SK-N-SH (cell line): ENCODE measurements at regions not wholly inside any gene's neighbourhood (a gene's known extent, or its start where the extent isn't known, plus 50 kb on each side); places are given as distances from the start of the nearest gene placed in this dataset.

Experiments used
- CTCF ChIA-PET: fragments of 300-600, 350-600 bp; formaldehyde crosslinking; extraction: SDS; loops from one replicate; lab custom pipeline; 2021; lab: Yijun Ruan, JAX
- POLR2A ChIA-PET: fragments of 350-600 bp; sonication (Branson Sonifier 250); formaldehyde crosslinking; extraction: SDS; loops from one replicate; lab custom pipeline; 2020; ENCODE audit warnings: antibody characterized with exemption, inconsistent platforms; lab: Yijun Ruan, JAX
- DNase-seq: peaks from one replicate; pipeline ENCODE4 v3.0.0; 2012
- H2AFZ ChIP-seq: fragments of 200-600 bp; sonication (generic); 2 replicates; pipeline ENCODE4 v1.8.1; 2016; ENCODE audit warnings: antibody characterized with exemption, mild to moderate bottlenecking, low read depth
- H3F3A ChIP-seq: fragments of 200-600 bp; sonication (generic); replicated peaks from 2 replicates; pipeline ENCODE3; 2016; ENCODE audit warnings: antibody characterized with exemption, mild to moderate bottlenecking; ENCODE audit not compliant: insufficient read depth
- H3K27ac ChIP-seq, 2 experiments: fragments of 200-500 bp in 1 of 2; fragments of 200-600 bp in 1 of 2; sonication (Bioruptor generic) in 1 of 2; sonication (generic), shearing (Covaris generic) in 1 of 2; 2 replicates each; pipeline versions ENCODE4 v1.5.1 to v1.6.1; 2014 to 2016; ENCODE audit warnings: low read depth in 2 of 2, inconsistent platforms in 1 of 2, low read length in 1 of 2, mild to moderate bottlenecking in 1 of 2, mixed read lengths in 1 of 2
- H3K27me3 ChIP-seq: fragments of 200-600 bp; sonication (generic), shearing (Covaris generic); 2 replicates; pipeline ENCODE4 v1.6.1; 2016; ENCODE audit warnings: mixed run types; ENCODE audit not compliant: insufficient read depth
- H3K36me3 ChIP-seq, 2 experiments: fragments of 200-500 bp in 1 of 2; fragments of 200-600 bp in 1 of 2; sonication (Bioruptor generic) in 1 of 2; sonication (generic) in 1 of 2; replicated peaks in 1 of 2; 2 replicates each; pipeline versions ENCODE3 to v1.5.1; 2014 to 2016; ENCODE audit warnings: low read length in 1 of 2, mild to moderate bottlenecking in 1 of 2; ENCODE audit not compliant: insufficient read depth in 2 of 2, control insufficient read depth in 1 of 2
- H3K4me1 ChIP-seq, 2 experiments: fragments of 200-500 bp in 1 of 2; fragments of 200-600 bp in 1 of 2; sonication (Bioruptor generic) in 1 of 2; sonication (generic), shearing (Covaris generic) in 1 of 2; 2 replicates each; pipeline versions ENCODE4 v1.5.1 to v1.6.1; 2014 to 2016; ENCODE audit warnings: low read depth in 1 of 2, low read length in 1 of 2, mixed run types in 1 of 2; ENCODE audit not compliant: insufficient read depth in 2 of 2, control insufficient read depth in 1 of 2
- H3K4me2 ChIP-seq: fragments of 200-600 bp; sonication (generic), shearing (Covaris generic); 2 replicates; pipeline ENCODE4 v1.6.1; 2017; ENCODE audit warnings: mixed run types
- H3K4me3 ChIP-seq, 2 experiments: fragments of 200-500 bp in 1 of 2; fragments of 200-600 bp in 1 of 2; sonication (Bioruptor generic) in 1 of 2; sonication (generic), shearing (Covaris generic) in 1 of 2; 2 replicates each; pipeline versions ENCODE4 v1.5.1 to v1.8.1; 2014 to 2016; ENCODE audit warnings: low read depth in 2 of 2, inconsistent platforms in 1 of 2, low read length in 1 of 2, mild to moderate bottlenecking in 1 of 2, mixed read lengths in 1 of 2, moderate library complexity in 1 of 2
- H3K79me2 ChIP-seq: fragments of 200-600 bp; sonication (generic); 2 replicates; pipeline ENCODE4 v1.8.1; 2017; ENCODE audit warnings: mild to moderate bottlenecking; ENCODE audit not compliant: insufficient read depth
- H3K9ac ChIP-seq: fragments of 200-600 bp; sonication (generic); 2 replicates; pipeline ENCODE4 v1.6.1; 2017; ENCODE audit warnings: mixed run types
- H3K9me2 ChIP-seq: fragments of 200-600 bp; sonication (generic); 2 replicates; pipeline ENCODE4 v1.6.1; 2017; ENCODE audit warnings: mixed run types
- H3K9me3 ChIP-seq: fragments of 200-600 bp; sonication (generic); 2 replicates; pipeline ENCODE4 v1.6.1; 2017; ENCODE audit warnings: mixed run types, mild to moderate bottlenecking, moderate library complexity
- H4K20me1 ChIP-seq: fragments of 200-600 bp; sonication (generic); 2 replicates; pipeline ENCODE4 v1.6.1; 2017; ENCODE audit warnings: mild to moderate bottlenecking, mixed run types; ENCODE audit not compliant: insufficient read depth
- CHD2 ChIP-seq: fragments of 150-350 bp; IDR thresholded peaks from 2 replicates; pipeline ENCODE4 v1.6.1; 2018; ENCODE audit warnings: low read length; ENCODE audit not compliant: partially characterized antibody
- EZH2phosphoT487 ChIP-seq: fragments of 200-600 bp; sonication (generic); IDR thresholded peaks from 2 replicates; pipeline ENCODE4 v1.6.1; 2017; ENCODE audit warnings: low read depth, mixed run types, mild to moderate bottlenecking, antibody characterized with exemption, moderate library complexity, borderline replicate concordance
- FOXJ3 ChIP-seq: sonication (generic); formaldehyde crosslinking; IDR thresholded peaks from 2 replicates; pipeline ENCODE4 v1.5.1; 2020; ENCODE audit warnings: mild to moderate bottlenecking, missing genetic modification reagents
- FOXM1 ChIP-seq: IDR thresholded peaks from 2 replicates; pipeline ENCODE4 v1.4.0; 2012; ENCODE audit warnings: low read depth, mild to moderate bottlenecking
- GATA2 ChIP-seq: sonication (generic); formaldehyde crosslinking; IDR thresholded peaks from 2 replicates; pipeline ENCODE4 v1.5.0; 2020; ENCODE audit warnings: mild to moderate bottlenecking, missing genetic modification reagents
- JUND ChIP-seq: IDR thresholded peaks from 2 replicates; pipeline ENCODE4 v1.4.0; 2012
- MXI1 ChIP-seq: IDR thresholded peaks from 2 replicates; pipeline ENCODE4 v1.6.1; 2012; ENCODE audit warnings: mild to moderate bottlenecking, low read depth, low read length, improper control_type of control experiment
- RFX5 ChIP-seq: IDR thresholded peaks from 2 replicates; pipeline ENCODE4 v1.6.1; 2012; ENCODE audit warnings: mild to moderate bottlenecking, improper control_type of control experiment, low read length
- RXRA ChIP-seq: IDR thresholded peaks from 2 replicates; pipeline ENCODE4 v1.4.0; 2012; ENCODE audit warnings: low read depth, mild to moderate bottlenecking, borderline replicate concordance
- TAF1 ChIP-seq: IDR thresholded peaks from 2 replicates; pipeline ENCODE4 v1.6.1; 2012; ENCODE audit warnings: low read depth, mild to moderate bottlenecking, low read length, moderate library complexity, borderline replicate concordance
- WGBS: methylation state at CpG from one replicate; pipeline ENCODE4 v1.1.6; 2017; ENCODE audit warnings: low lambda C conversion rate; 5-methylcytosine and 5-hydroxymethylcytosine counted together
- TF ChIP-seq, protein P1 (sequence below): fragments of 150-350 bp; IDR thresholded peaks from 2 replicates; pipeline ENCODE4 v1.6.1; 2016; ENCODE audit warnings: mild to moderate bottlenecking, low read depth, low read length
- TF ChIP-seq, protein P2 (sequence below): IDR thresholded peaks from 2 replicates; pipeline ENCODE4 v1.4.0; 2012; ENCODE audit warnings: low read depth, borderline replicate concordance
- TF ChIP-seq, protein P3 (sequence below): IDR thresholded peaks from 2 replicates; pipeline ENCODE4 v1.6.1; 2012; ENCODE audit warnings: mild to moderate bottlenecking, low read depth, low read length, moderate library complexity
- TF ChIP-seq, protein P4 (sequence below): fragments of 200-600 bp; sonication (generic); IDR thresholded peaks from 2 replicates; pipeline ENCODE4 v1.6.1; 2017; ENCODE audit warnings: antibody characterized with exemption, mild to moderate bottlenecking, moderate library complexity
- TF ChIP-seq, protein P5 (sequence below): IDR thresholded peaks from 2 replicates; pipeline ENCODE4 v1.4.0; 2012; ENCODE audit warnings: low read depth

DNA sequence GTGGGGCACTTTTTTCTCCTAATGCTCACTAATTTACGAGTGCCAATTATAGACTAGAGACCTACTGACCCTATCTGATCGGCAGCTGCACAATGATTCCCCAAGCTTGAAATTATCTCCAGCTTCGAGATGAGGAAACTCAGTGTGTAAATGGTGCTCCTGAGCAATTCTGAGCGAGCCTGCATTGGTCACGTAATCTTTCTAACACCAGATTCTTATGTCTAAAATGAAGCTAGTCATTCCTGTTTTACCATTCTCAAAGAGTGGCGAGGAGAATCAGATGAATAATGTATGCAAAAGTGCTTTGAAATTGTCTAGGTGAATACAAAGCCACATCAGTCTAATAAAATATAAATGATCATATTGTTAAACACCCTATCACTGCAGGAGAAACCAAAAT, 318.1 kb upstream of the FAM78B start:
- POLR2A ChIA-PET = no interaction called here
- WGBS = 7% methylated on average over 6 of the region's 6 CpGs
- TF ChIP-seq, protein P1, sequence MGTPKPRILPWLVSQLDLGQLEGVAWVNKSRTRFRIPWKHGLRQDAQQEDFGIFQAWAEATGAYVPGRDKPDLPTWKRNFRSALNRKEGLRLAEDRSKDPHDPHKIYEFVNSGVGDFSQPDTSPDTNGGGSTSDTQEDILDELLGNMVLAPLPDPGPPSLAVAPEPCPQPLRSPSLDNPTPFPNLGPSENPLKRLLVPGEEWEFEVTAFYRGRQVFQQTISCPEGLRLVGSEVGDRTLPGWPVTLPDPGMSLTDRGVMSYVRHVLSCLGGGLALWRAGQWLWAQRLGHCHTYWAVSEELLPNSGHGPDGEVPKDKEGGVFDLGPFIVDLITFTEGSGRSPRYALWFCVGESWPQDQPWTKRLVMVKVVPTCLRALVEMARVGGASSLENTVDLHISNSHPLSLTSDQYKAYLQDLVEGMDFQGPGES = no peak
- Histone ChIP-seq H3K9me3 (no peaks in the 10 kb centered on the region), H3K27me3 (no peaks in the 10 kb centered on the region), H3K4me2 (0 out of 2 replicates have a peak overlapping the region, but pooled peaks have one; percentile 34), H3F3A (no peaks in the 10 kb centered on the region), H4K20me1 (no peaks in the 10 kb centered on the region), H3K79me2 (no peaks in the 10 kb centered on the region), H3K9ac (no peak overlapping the region), H2AFZ (no peak overlapping the region; the same call in 1 of the 2 replicates), H3K4me3 (no peak overlapping the region), H3K4me1 (no peaks in the 10 kb centered on the region), H3K9me2 (no peaks in the 10 kb centered on the region), H3K27ac (no peak overlapping the region), H3K36me3 (no peaks in the 10 kb centered on the region)
- no peak for DNase-seq
- CTCF ChIA-PET = interaction anchor here (0.9 kb wide), 1 partner anchor 51 kb away, joined by 3 read pairs; no protein-coding TSS in a partner anchor

DNA sequence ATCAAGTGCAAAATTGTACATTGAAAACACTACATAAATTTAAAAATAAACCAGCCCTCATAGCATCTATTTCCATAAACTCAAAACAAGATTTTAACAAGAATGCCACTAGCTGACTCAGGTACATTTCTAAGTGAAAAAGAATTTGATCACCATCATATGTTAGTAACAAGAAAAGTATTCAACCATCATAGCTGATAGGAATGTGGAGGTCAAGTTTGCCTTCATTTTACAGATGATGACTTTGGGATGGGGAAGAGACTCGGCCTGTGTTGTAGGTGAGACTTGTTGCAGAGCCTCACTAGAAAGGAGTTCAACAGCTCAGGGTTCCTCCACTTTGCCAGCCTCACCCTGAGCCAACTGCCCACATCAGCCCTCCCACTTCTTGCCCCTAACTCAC, 318.8 kb upstream of the FAM78B start:
- 22% methylated on average over 1 of the region's 1 CpG for WGBS
- TF ChIP-seq, protein P2, sequence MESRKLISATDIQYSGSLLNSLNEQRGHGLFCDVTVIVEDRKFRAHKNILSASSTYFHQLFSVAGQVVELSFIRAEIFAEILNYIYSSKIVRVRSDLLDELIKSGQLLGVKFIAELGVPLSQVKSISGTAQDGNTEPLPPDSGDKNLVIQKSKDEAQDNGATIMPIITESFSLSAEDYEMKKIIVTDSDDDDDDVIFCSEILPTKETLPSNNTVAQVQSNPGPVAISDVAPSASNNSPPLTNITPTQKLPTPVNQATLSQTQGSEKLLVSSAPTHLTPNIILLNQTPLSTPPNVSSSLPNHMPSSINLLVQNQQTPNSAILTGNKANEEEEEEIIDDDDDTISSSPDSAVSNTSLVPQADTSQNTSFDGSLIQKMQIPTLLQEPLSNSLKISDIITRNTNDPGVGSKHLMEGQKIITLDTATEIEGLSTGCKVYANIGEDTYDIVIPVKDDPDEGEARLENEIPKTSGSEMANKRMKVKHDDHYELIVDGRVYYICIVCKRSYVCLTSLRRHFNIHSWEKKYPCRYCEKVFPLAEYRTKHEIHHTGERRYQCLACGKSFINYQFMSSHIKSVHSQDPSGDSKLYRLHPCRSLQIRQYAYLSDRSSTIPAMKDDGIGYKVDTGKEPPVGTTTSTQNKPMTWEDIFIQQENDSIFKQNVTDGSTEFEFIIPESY = no peak
- TF ChIP-seq, protein P3, sequence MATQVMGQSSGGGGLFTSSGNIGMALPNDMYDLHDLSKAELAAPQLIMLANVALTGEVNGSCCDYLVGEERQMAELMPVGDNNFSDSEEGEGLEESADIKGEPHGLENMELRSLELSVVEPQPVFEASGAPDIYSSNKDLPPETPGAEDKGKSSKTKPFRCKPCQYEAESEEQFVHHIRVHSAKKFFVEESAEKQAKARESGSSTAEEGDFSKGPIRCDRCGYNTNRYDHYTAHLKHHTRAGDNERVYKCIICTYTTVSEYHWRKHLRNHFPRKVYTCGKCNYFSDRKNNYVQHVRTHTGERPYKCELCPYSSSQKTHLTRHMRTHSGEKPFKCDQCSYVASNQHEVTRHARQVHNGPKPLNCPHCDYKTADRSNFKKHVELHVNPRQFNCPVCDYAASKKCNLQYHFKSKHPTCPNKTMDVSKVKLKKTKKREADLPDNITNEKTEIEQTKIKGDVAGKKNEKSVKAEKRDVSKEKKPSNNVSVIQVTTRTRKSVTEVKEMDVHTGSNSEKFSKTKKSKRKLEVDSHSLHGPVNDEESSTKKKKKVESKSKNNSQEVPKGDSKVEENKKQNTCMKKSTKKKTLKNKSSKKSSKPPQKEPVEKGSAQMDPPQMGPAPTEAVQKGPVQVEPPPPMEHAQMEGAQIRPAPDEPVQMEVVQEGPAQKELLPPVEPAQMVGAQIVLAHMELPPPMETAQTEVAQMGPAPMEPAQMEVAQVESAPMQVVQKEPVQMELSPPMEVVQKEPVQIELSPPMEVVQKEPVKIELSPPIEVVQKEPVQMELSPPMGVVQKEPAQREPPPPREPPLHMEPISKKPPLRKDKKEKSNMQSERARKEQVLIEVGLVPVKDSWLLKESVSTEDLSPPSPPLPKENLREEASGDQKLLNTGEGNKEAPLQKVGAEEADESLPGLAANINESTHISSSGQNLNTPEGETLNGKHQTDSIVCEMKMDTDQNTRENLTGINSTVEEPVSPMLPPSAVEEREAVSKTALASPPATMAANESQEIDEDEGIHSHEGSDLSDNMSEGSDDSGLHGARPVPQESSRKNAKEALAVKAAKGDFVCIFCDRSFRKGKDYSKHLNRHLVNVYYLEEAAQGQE = no peak
- no peak for TF ChIP-seq FOXM1
- TF ChIP-seq, protein P4, sequence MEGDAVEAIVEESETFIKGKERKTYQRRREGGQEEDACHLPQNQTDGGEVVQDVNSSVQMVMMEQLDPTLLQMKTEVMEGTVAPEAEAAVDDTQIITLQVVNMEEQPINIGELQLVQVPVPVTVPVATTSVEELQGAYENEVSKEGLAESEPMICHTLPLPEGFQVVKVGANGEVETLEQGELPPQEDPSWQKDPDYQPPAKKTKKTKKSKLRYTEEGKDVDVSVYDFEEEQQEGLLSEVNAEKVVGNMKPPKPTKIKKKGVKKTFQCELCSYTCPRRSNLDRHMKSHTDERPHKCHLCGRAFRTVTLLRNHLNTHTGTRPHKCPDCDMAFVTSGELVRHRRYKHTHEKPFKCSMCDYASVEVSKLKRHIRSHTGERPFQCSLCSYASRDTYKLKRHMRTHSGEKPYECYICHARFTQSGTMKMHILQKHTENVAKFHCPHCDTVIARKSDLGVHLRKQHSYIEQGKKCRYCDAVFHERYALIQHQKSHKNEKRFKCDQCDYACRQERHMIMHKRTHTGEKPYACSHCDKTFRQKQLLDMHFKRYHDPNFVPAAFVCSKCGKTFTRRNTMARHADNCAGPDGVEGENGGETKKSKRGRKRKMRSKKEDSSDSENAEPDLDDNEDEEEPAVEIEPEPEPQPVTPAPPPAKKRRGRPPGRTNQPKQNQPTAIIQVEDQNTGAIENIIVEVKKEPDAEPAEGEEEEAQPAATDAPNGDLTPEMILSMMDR = no peak
- TF ChIP-seq, protein P1 = no peak
- no peak for TF ChIP-seq GATA2 (CRISPR knock-in tag)
- TF ChIP-seq RFX5 = no peak
- no peak for TF ChIP-seq RXRA
- TF ChIP-seq MXI1 = no peak
- TF ChIP-seq JUND = no peak
- no peak for TF ChIP-seq CHD2
- no peak for TF ChIP-seq TAF1
- no peak for TF ChIP-seq EZH2phosphoT487
- TF ChIP-seq, protein P5, sequence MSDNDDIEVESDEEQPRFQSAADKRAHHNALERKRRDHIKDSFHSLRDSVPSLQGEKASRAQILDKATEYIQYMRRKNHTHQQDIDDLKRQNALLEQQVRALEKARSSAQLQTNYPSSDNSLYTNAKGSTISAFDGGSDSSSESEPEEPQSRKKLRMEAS = no peak
- no peak for TF ChIP-seq FOXJ3 (CRISPR knock-in tag)
- Histone ChIP-seq H3K27me3 (no peaks in the 10 kb centered on the region), H2AFZ (no peak overlapping the region), H3K9me2 (no peaks in the 10 kb centered on the region), H3K4me2 (no peak overlapping the region), H3K4me3 (no peak overlapping the region), H3K36me3 (no peaks in the 10 kb centered on the region), H3K79me2 (no peaks in the 10 kb centered on the region), H4K20me1 (no peaks in the 10 kb centered on the region), H3F3A (no peaks in the 10 kb centered on the region), H3K9me3 (no peaks in the 10 kb centered on the region), H3K9ac (no peak overlapping the region), H3K27ac (no peak overlapping the region), H3K4me1 (no peaks in the 10 kb centered on the region)
- ChIA-PET POLR2A (no interaction called here), CTCF (interaction anchor here (0.6 kb wide), 1 partner anchor 432 kb away, joined by 3 read pairs; no protein-coding TSS in a partner anchor)
- DNase-seq = no peak
